Activated naive CD4-positive, alpha-beta T cell treated with anti-CD3 and anti-CD28 coated beads, Interleukin-2, amount 50 U/mL, for 16 hours (primary cell): ENCODE measurements at regions not wholly inside any gene's neighbourhood (a gene's known extent, or its start where the extent isn't known, plus 50 kb on each side); places are given as distances from the start of the nearest gene placed in this dataset.

Experiments used
- DNase-seq: peaks from one replicate; pipeline ENCODE4 v3.0.0-alpha.2; 2020

GRCh38 chr12:85644508-85644907, 191.7 kb downstream of the RASSF9 start:
- DNase-seq: no peak

GRCh38 chr12:85653731-85654455, 182.3 kb downstream of the RASSF9 start:
- no peak for DNase-seq

GRCh38 chr12:85654456-85654840, 181.8 kb downstream of the RASSF9 start:
- no peak for DNase-seq

GRCh38 chr12:85656561-85656960, 179.6 kb downstream of the RASSF9 start:
- DNase-seq: no peak

DNA sequence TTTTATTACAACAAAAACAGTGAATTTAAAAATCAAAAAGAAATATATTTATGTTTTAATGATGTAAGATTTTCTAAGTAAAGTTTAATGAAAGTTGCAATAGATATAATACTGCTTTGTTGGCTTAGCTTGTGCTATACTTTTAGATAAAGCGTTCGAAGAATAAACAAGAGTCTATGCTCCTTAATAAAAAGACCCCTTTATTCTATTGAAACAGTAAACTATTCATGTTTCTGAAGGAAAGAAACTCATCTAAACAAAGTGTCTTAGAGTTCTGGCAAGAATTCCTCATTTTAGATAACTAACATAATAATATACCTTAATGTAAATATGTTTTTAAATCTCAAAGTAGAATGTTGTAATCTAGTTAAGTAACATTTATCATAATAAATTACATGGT, 179.0 kb downstream of the RASSF9 start:
- DNase-seq: no peak

GRCh38 chr12:85657836-85658630, 178.2 kb downstream of the RASSF9 start:
- DNase-seq: no peak

DNA sequence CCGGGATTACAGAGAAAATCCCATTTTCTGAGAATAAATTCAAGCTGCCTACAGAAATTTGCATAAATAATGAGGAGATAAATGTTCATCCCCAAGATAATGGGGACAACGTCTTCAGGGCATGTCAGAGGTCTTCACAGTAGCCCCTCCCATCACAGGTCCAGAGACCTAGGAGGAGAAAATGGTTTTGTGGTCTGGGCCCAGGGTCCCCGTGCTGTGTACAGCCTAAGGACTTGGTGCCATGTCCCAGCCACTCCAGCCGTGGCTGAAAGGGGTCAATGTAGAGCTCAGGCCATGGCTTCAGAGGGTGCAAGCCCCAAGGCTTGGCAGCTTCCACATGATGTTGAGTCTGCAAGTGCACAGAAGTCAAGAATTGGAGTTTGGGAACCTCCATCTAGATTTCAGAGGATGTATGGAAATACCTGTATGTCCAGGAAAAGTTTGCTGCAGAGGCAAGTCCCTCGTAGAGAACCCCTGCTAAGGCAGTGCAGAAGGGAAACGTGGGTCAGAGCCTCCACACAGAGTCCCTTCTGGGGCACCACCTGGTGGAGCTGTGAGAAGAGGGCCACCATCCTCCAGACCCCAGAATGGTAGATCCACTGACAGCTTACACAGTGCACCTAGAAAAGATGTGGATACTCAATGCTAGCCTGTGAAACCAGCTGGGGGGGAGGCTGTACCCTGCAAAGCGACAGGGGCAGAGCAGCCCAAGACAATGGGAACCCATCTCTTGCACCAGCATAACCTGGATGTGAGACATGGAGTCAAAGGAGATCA, 176.3 kb downstream of the RASSF9 start:
- no peak for DNase-seq

DNA sequence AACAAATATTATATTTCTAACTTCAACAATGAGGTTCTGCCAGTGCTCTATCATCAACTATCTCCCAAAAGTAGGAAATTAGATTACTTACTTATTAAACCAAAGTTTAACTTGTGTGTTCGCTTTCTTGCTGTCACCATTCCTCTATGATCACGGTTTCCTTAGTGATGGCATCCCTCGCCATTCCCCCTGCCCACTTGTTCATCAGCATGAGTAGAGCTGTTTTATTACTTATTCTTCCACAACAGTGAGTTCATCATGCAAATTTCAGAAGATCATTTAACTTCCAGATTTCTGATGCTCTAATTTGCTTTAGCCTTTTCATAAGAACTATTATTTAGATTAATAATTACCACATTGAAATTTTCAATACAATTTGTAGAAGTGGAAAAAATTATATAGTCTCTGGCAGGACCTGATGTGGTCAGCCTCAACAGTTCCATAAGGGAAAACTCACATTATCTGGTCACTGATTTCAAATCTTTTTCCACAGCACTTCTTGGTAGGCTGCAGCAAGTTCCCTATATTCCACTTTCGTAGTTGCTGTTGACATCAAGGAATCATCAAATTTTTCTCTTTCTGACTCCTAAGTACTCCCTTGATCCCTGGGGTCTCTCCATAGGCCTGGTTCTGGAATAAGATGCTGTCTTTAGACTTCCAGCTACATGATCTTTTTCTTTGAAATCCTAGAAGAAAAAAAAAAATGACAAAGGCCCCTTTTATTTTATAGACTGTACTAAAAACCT, 174.6 kb downstream of the RASSF9 start:
- DNase-seq: no peak

- DNase-seq: no peak
These were observed 174.0 kb downstream of the RASSF9 start for GRCh38 chr12:85662207-85662602.

GRCh38 chr12:85663631-85664030, 172.6 kb downstream of the RASSF9 start:
- DNase-seq: no peak

DNA sequence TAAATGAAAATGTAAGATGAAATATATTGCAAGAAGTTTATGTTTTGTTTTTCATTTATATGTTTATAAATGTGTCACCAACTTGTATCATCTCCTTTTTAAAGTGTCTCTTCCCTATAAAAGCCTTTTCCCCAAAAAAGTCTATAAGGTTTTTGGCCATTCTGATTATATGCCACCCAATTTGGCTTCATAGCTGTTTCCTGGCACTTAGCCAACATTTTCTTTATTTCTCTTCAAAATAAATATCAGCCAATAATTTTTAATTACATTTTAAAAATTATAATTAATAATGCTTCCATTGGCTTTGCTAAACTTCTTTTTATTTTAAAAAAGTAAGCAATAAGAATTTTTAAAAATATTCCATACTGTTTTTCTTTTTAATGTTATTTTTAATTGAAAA, 171.8 kb downstream of the RASSF9 start:
- DNase-seq: no peak

DNA sequence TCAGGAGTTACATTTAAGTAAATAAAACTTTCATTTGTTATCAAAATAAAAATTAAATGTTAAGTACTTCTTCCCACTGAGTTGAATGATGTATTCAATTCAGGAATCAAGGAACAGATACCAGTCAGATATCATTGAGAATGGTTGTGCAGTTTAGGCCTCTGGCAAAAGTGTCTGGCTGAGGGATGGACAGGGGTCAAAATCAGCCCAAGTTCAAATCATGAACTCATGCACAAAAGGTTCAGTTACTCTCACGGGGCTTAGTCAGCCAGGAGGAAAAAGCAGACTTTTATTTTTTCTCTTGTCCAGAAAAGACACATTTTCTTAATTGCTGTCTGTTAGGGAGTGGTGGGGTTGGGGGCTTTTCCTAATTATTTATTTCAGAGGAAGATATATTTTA, 166.3 kb downstream of the RASSF9 start:
- no peak for DNase-seq

DNA sequence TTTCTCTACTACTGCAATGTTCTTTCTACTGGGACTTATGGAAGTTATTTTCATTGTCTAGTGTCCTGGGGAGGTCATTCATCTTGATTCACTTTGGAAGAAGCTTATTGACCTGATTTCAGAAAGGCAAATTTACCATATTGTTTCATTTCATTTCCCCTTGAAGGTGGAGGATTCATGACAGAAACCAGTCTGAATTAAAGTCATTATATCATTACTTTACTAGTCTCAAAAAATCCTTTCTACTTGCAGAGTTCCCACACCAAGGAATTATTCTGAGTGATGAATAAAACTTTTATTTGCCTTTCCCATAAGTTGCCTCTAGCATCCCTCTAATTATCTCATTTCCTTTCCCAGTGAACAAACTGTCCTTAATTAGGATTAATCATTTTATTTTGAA, 163.8 kb downstream of the RASSF9 start:
- no peak for DNase-seq

GRCh38 chr12:85673921-85674420, 162.2 kb downstream of the RASSF9 start:
- no peak for DNase-seq

GRCh38 chr12:85676816-85677749, 159.1 kb downstream of the RASSF9 start:
- no peak for DNase-seq

DNA sequence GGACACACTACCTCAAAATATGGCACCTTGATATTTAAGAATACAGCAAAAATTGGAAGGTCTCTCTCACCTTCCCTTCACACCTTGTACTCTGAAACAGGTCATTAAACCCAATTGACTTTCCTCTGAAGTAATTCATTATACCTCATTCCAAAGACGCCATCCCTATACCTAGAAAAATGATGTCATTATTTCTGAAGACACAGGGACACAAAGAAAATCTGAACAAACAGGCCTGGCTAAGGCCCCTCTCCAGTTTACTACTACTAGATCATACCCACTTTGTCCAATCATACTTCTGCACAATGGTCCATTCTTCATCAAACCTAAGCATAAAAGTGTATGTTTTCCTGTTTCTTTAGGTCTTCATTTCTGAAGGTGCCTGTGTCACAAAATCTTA, 156.9 kb downstream of the RASSF9 start:
- DNase-seq: no peak

DNA sequence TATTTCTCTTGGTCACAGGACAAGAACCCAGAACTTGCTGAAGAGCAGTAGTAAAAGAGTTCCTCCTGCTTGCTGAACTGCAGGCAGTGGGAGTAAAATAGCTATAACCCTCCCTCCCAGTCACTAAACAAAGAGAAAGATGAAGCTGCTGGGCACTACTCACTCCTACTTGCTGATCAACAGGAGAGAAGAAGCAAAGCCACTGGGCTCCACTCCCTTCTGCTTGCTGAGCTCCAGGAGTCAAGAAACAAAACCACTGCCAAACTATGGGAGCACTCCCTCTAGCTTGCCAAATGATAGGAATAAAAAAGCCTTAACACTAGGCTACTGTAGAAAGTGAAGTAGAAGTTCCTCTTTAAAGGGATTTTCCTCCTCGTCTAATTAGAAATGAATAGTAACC, 155.3 kb downstream of the RASSF9 start:
- no peak for DNase-seq

GRCh38 chr12:85681333-85681732, 154.9 kb downstream of the RASSF9 start:
- DNase-seq: no peak

DNA sequence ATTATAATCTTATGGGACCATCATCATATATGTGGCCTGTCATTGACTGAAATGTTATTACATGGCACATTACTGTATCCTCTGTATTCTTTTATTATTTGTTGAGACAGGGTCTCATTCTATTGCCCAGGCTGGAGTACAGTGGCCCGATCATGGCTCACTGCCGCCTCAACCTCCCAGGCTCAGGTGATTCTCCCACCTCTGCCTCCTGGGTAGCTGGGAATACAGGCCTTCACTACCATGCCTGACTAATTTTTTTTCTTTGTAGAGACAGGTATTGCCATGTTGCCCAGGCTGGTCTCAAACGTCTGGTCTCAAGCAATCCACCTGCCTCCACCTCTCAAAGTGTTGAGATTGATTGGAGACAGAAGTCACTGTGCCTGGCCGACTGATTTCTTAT, 153.2 kb downstream of the RASSF9 start:
- no peak for DNase-seq

DNA sequence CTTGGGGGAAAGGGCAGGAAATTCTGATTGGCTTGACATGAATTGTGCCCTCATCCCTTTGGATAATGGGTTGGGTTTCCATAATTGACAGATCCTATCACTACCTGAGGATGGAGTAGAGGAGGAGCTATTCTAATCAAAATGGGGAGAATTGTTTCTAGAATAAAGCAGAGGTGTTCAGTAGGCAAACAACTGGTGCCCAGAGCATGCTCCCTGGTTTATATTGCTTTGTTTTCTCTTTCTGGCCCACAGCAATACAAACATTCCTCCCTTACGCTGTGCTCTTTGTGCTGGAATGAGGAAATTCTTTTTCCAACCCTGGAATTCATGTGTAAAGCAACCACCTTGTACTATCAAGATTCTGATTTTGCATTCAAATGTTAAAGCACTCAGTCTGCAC, 147.4 kb downstream of the RASSF9 start:
- no peak for DNase-seq

- no peak for DNase-seq
These were observed 146.1 kb downstream of the RASSF9 start for GRCh38 chr12:85690146-85690545.
